AG10803 (cell line): ENCODE measurements at regions not wholly inside any gene's neighbourhood (a gene's known extent, or its start where the extent isn't known, plus 50 kb on each side); places are given as distances from the start of the nearest gene placed in this dataset.

Experiments used
- DNase-seq: peaks from one replicate; pipeline ENCODE4 v3.0.0; 2010; ENCODE audit warnings: low read depth
- H3K4me3 ChIP-seq: 2 replicates; pipeline ENCODE4 v1.5.1; 2011; ENCODE audit warnings: mild to moderate bottlenecking, low read length, control low read depth
- CTCF ChIP-seq: conservative IDR thresholded peaks from 2 replicates; pipeline ENCODE4 v1.5.1; 2011; ENCODE audit warnings: mild to moderate bottlenecking, low read length, control low read depth, inconsistent platforms

GRCh38 chr2:53424902-53425301 is 342.7 kb upstream of the CHAC2 start:
- no peak overlapping the region for H3K4me3 ChIP-seq
- no peak for DNase-seq
- TF ChIP-seq CTCF: no peak

GRCh38 chr2:53423465-53423864 is 344.1 kb upstream of the CHAC2 start:
- no peak overlapping the region for H3K4me3 ChIP-seq
- no peak for TF ChIP-seq CTCF
- no peak for DNase-seq

- DNase-seq: peak; percentile 65
- peak; percentile 62 for TF ChIP-seq CTCF
- H3K4me3 ChIP-seq: no peak overlapping the region
These were observed 344.6 kb upstream of the CHAC2 start for GRCh38 chr2:53422979-53423378.

GRCh38 chr2:53417385-53417784 is 350.2 kb upstream of the CHAC2 start:
- TF ChIP-seq CTCF: no peak
- DNase-seq: no peak
- H3K4me3 ChIP-seq: no peak overlapping the region

GRCh38 chr2:53407363-53408080 is 360.1 kb upstream of the CHAC2 start:
- TF ChIP-seq CTCF: no peak
- H3K4me3 ChIP-seq: no peak overlapping the region
- no peak for DNase-seq

GRCh38 chr2:53403792-53404413 is 363.7 kb upstream of the CHAC2 start:
- no peak overlapping the region for H3K4me3 ChIP-seq
- no peak for TF ChIP-seq CTCF
- peak; percentile 42 for DNase-seq

GRCh38 chr2:53397085-53397484 is 370.5 kb upstream of the CHAC2 start:
- H3K4me3 ChIP-seq: no peak overlapping the region
- no peak for DNase-seq
- TF ChIP-seq CTCF: no peak
